ENCODE measurements at regions not wholly inside any gene's neighbourhood (a gene's known extent, or its start where the extent isn't known, plus 50 kb on each side); places are given as distances from the start of the nearest gene placed in this dataset.

DNA sequence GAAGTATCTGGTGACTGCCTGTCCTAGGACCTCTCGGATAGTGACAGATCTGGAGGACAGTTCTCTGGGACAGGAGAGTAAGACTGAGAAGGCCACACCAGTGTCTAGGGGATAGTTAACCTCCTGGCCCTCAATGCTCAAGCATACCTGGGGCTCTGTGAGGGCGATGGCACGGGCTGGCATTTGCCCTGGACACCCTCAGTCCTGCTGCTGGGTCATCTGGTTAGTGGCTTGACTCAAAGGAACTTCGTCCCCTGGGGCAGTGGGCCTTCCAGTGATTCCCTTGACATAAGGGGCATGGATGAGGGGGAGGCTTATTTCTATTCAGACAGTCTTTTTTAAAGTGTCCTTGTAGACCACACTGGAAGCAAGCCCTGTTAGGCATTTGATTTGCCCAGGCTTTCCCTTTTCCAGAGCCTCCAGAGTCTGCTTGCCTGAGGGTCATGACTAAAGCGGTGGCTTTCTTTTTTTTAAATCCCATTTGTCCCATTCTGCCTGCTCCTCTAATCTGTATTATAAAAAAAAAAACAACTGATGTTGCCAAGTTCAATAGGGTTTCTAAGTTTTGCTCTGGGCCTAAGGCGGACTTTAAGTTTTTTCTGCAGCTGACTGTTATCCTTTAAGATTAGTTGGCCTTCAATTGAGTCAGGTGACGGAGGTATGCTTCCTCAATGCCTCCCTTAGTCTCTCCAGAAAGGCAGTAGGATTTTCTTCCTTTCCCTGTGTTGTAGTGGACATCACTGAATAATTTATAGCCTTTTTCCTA lies 2083.5 kb upstream of the C9orf72 start:
- no peak for DNase-seq
- intact Hi-C loops (cut with DNase I) = no loop called here
- 57 to 67% methylated on average over 4 to 7 of the region's 7 CpGs for WGBS, 2 donors
- TF ChIP-seq, protein P1, sequence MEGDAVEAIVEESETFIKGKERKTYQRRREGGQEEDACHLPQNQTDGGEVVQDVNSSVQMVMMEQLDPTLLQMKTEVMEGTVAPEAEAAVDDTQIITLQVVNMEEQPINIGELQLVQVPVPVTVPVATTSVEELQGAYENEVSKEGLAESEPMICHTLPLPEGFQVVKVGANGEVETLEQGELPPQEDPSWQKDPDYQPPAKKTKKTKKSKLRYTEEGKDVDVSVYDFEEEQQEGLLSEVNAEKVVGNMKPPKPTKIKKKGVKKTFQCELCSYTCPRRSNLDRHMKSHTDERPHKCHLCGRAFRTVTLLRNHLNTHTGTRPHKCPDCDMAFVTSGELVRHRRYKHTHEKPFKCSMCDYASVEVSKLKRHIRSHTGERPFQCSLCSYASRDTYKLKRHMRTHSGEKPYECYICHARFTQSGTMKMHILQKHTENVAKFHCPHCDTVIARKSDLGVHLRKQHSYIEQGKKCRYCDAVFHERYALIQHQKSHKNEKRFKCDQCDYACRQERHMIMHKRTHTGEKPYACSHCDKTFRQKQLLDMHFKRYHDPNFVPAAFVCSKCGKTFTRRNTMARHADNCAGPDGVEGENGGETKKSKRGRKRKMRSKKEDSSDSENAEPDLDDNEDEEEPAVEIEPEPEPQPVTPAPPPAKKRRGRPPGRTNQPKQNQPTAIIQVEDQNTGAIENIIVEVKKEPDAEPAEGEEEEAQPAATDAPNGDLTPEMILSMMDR (IDR thresholded peaks at IDR 0.05) = no peak
- no peak for TF ChIP-seq POLR2A (IDR thresholded peaks at IDR 0.05)
- Histone ChIP-seq H3K27me3 (no peaks in the 10 kb centered on the region), H3K27ac (no peak overlapping the region), H3K4me3 (no peak overlapping the region), H3K4me1 (no peaks in the 10 kb centered on the region), H3K36me3 (no peaks in the 10 kb centered on the region), H3K9me3 (no peaks in the 10 kb centered on the region)

DNA sequence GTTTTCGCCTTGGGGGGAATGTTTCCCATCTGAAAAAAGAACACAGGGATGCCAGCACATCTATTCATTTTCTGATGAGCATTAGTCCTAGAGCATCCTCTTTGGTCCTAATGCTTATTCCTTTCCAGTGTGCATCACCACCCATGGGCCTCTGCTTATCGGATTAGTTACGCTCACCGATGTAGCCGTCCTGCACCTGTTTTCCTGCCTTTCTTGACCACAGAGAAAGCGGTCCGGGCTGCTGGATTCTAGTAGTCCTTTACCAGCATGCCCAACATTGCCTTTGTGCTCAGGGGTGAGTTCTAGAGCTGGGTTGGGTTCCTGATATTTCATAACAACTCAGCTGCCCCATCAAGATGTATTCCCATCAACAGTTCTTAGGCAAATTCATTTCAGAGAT lies 2084.5 kb upstream of the C9orf72 start:
- intact Hi-C loops (cut with DNase I) = no loop called here
- no peaks in the 10 kb centered on the region for H3K27me3 ChIP-seq

DNA sequence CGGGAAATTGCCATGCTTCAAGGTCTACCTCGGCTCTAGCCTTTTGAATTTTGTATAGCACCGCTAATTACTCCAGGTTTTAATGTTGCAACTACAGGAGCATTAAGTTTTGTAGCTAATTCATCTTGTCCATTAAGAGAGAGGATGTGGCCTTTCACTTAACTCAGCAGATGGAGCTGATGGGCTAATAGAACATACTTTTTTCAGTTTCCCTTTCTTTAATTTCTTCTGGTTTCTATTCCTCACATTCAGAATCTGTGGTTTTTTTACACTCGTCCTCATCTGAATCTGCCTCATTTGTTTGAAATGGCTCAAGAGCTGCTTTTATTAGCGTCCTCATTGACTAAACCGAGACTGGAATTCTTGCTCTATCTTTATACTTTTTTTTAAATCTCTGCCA lies 2085.7 kb upstream of the C9orf72 start:
- DNase-seq = no peak

More for the DNA sequence above, 2084.5 kb upstream of the C9orf72 start:
- Histone ChIP-seq H3K4me3 (no peak overlapping the region), H3K27ac (no peak overlapping the region), H3K9me3 (no peaks in the 10 kb centered on the region), H3K4me1 (no peaks in the 10 kb centered on the region), H3K36me3 (no peaks in the 10 kb centered on the region)
- WGBS, 2 donors = 92 to 97% methylated on average over 7 of the region's 7 CpGs
- no peak for TF ChIP-seq POLR2A (IDR thresholded peaks at IDR 0.05)
- TF ChIP-seq, protein P1 (IDR thresholded peaks at IDR 0.05) = no peak
- DNase-seq = no peak

DNA sequence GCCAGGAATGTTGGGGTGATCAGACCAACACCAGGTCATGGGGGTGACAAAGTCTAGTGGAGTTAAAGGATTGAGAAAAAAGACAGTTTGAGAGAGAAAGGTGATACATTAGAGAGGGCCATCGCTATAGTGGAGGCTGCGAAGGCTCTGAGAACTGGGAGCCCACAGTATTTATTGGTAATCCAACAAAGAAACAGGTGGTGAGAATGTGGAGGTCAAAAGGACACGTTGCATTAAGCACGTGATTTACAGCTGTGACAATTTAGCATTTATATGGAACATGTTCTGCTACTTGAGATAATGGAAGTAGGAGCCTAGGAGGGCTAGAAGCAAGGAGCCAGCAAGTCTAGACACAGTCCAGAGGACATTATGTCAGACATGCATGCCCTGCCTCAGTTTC lies 2086.5 kb upstream of the C9orf72 start:
- no peaks in the 10 kb centered on the region for H3K36me3 ChIP-seq
- TF ChIP-seq, protein P1 (IDR thresholded peaks at IDR 0.05) = no peak
- no peak for TF ChIP-seq POLR2A (IDR thresholded peaks at IDR 0.05)
- H3K9me3 ChIP-seq = no peaks in the 10 kb centered on the region
- no peaks in the 10 kb centered on the region for H3K27me3 ChIP-seq
- no peaks in the 10 kb centered on the region for H3K4me1 ChIP-seq
- intact Hi-C loops (cut with DNase I) = no loop called here
- DNase-seq = no peak
- no peak overlapping the region for H3K4me3 ChIP-seq
- H3K27ac ChIP-seq = no peak overlapping the region
- WGBS, 2 donors = 77 to 89% methylated on average over 4 of the region's 4 CpGs

More for the DNA sequence above, 2085.7 kb upstream of the C9orf72 start:
- WGBS, 2 donors = 84 to 88% methylated on average over 6 of the region's 6 CpGs
- TF ChIP-seq, protein P1 (IDR thresholded peaks at IDR 0.05) = no peak
- no peak for TF ChIP-seq POLR2A (IDR thresholded peaks at IDR 0.05)
- intact Hi-C loops (cut with DNase I) = no loop called here
- H3K9me3 ChIP-seq = no peaks in the 10 kb centered on the region
- H3K27ac ChIP-seq = no peak overlapping the region
- H3K36me3 ChIP-seq = no peaks in the 10 kb centered on the region
- no peaks in the 10 kb centered on the region for H3K27me3 ChIP-seq
- no peaks in the 10 kb centered on the region for H3K4me1 ChIP-seq
- no peak overlapping the region for H3K4me3 ChIP-seq

DNA sequence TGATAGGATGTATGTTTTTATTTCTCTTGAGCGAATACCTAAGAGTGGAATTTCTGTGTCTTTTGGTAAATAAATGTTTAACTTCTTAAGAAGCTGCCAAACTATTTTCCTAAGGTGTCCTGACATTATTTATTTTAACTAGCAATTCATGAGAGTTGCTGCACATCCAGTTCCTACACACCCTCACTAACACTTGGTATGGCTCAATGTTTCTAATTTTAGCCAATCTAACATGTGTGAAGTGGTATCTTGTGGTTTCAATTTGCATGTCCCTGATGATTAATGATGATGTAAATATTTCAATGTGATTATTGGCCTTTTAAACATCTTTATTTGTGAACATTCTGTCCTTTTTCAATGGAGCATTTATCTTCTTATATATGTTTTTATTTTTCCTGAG lies 2095.5 kb upstream of the C9orf72 start:
- no peak for TF ChIP-seq POLR2A (IDR thresholded peaks at IDR 0.05)
- TF ChIP-seq, protein P1 (IDR thresholded peaks at IDR 0.05) = no peak
- no peaks in the 10 kb centered on the region for H3K36me3 ChIP-seq
- no peak overlapping the region for H3K4me3 ChIP-seq
- H3K9me3 ChIP-seq = no peaks in the 10 kb centered on the region
- no peaks in the 10 kb centered on the region for H3K27me3 ChIP-seq
- intact Hi-C loops (cut with DNase I) = no loop called here
- no peak overlapping the region for H3K27ac ChIP-seq
- WGBS, 2 donors = 67 to 81% methylated on average over 1 of the region's 1 CpG
- H3K4me1 ChIP-seq = no peaks in the 10 kb centered on the region
- no peak for DNase-seq
